ENCODE measurements at regions not wholly inside any gene's neighbourhood (a gene's known extent, or its start where the extent isn't known, plus 50 kb on each side); places are given as distances from the start of the nearest gene placed in this dataset.

DNA sequence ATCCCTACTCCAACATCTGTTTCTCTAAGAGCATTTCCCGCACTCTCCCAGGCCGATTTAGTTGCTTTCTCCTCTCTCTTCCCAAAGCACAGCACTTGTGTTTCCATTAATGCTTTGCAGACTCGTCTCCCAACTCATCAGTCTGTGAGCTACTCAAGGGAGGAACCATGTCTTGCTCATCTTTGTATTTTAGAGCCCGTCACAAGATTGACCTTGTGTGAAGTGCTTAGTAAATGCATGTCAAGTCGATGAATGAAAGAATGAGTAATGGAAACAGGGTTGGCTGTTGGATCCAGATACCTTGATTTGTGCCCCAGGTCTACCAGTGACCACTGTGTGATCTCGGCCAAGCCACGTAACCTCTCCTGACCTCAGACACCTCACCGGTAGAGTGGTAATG, 99.3 kb downstream of the KLF4 start:
- TF ChIP-seq CTCF (IDR thresholded peaks at IDR 0.05; ENCODE audit: poor library complexity, severe bottlenecking): no peak
- no peak for TF ChIP-seq RAD21 (conservative IDR thresholded peaks at IDR 0.05)
- no peak for TF ChIP-seq EP300 (conservative IDR thresholded peaks at IDR 0.05; ENCODE audit: poor library complexity, severe bottlenecking)
- TF ChIP-seq MXI1 (conservative IDR thresholded peaks at IDR 0.05; ENCODE audit: poor library complexity, severe bottlenecking): no peak
- TF ChIP-seq, protein P1, sequence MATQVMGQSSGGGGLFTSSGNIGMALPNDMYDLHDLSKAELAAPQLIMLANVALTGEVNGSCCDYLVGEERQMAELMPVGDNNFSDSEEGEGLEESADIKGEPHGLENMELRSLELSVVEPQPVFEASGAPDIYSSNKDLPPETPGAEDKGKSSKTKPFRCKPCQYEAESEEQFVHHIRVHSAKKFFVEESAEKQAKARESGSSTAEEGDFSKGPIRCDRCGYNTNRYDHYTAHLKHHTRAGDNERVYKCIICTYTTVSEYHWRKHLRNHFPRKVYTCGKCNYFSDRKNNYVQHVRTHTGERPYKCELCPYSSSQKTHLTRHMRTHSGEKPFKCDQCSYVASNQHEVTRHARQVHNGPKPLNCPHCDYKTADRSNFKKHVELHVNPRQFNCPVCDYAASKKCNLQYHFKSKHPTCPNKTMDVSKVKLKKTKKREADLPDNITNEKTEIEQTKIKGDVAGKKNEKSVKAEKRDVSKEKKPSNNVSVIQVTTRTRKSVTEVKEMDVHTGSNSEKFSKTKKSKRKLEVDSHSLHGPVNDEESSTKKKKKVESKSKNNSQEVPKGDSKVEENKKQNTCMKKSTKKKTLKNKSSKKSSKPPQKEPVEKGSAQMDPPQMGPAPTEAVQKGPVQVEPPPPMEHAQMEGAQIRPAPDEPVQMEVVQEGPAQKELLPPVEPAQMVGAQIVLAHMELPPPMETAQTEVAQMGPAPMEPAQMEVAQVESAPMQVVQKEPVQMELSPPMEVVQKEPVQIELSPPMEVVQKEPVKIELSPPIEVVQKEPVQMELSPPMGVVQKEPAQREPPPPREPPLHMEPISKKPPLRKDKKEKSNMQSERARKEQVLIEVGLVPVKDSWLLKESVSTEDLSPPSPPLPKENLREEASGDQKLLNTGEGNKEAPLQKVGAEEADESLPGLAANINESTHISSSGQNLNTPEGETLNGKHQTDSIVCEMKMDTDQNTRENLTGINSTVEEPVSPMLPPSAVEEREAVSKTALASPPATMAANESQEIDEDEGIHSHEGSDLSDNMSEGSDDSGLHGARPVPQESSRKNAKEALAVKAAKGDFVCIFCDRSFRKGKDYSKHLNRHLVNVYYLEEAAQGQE (IDR thresholded peaks at IDR 0.05; ENCODE audit: borderline replicate concordance): no peak
- no peak for TF ChIP-seq EZH2 (IDR thresholded peaks at IDR 0.05; ENCODE audit: borderline replicate concordance, insufficient read depth, low read length, poor library complexity, severe bottlenecking)
